A673 (cell line): ENCODE measurements at regions not wholly inside any gene's neighbourhood (a gene's known extent, or its start where the extent isn't known, plus 50 kb on each side); places are given as distances from the start of the nearest gene placed in this dataset.

ENCODE experiments used
- BruUV-seq: library from RNA; stranded (reverse); fragments of 400-500 nt; replicated peaks from 2 replicates; lab custom pipeline; 2021; lab: Mats Ljungman, UMichigan
- CTCF ChIA-PET: fragments of 300-600 bp; sonication (Branson Sonifier 250); formaldehyde crosslinking; loops from one replicate; lab custom pipeline; 2022; ENCODE audit warnings: antibody characterized with exemption; lab: Charles Lee
- POLR2A ChIA-PET: fragments of 300-600 bp; sonication (Branson Sonifier 250); formaldehyde crosslinking; loops from one replicate; lab custom pipeline; 2022; ENCODE audit warnings: antibody characterized with exemption; ENCODE audit not compliant: low non-redundant PET; lab: Charles Lee
- DNase-seq: peaks from one replicate; pipeline ENCODE4 v3.0.0-alpha.2; 2015; ENCODE audit warnings: low spot score
- H3K27ac ChIP-seq: fragments of 200-600 bp; sonication (generic); 2 replicates; pipeline ENCODE4 v1.5.1; 2016; ENCODE audit warnings: mixed run types, low read depth, mild to moderate bottlenecking, mixed read lengths, antibody characterized with exemption, low read length; ENCODE audit not compliant: poor library complexity, severe bottlenecking
- H3K27me3 ChIP-seq: fragments of 200-600 bp; sonication (generic); replicated peaks from 2 replicates; pipeline ENCODE4 v1.6.1; 2017; ENCODE audit warnings: mixed run types, low read depth, mild to moderate bottlenecking, mixed read lengths, antibody characterized with exemption, low read length; ENCODE audit not compliant: insufficient read depth, poor library complexity
- H3K36me3 ChIP-seq: fragments of 200-600 bp; sonication (generic); 2 replicates; pipeline ENCODE4 v1.6.1; 2016; ENCODE audit warnings: mixed run types, mild to moderate bottlenecking, mixed read lengths, antibody characterized with exemption, low read length; ENCODE audit not compliant: insufficient read depth, poor library complexity, severe bottlenecking
- H3K4me1 ChIP-seq: fragments of 200-600 bp; sonication (generic); 2 replicates; pipeline ENCODE4 v1.6.1; 2017; ENCODE audit warnings: mixed run types, mild to moderate bottlenecking, mixed read lengths, antibody characterized with exemption, low read length; ENCODE audit not compliant: insufficient read depth, poor library complexity, severe bottlenecking
- H3K4me3 ChIP-seq: fragments of 200-600 bp; sonication (generic); 2 replicates; pipeline ENCODE4 v1.5.1; 2016; ENCODE audit warnings: low read depth, mixed run types, mild to moderate bottlenecking, mixed read lengths, low read length; ENCODE audit not compliant: poor library complexity, severe bottlenecking
- H3K9me3 ChIP-seq: fragments of 200-600 bp; sonication (generic); 2 replicates; pipeline ENCODE4 v1.6.1; 2016; ENCODE audit warnings: mixed run types, low read depth, mild to moderate bottlenecking, mixed read lengths, antibody characterized with exemption, low read length; ENCODE audit not compliant: poor library complexity, severe bottlenecking
- CTCF ChIP-seq: fragments of 300-800, 200-600 bp; sonication (generic); conservative IDR thresholded peaks from 2 replicates; pipeline ENCODE4 v1.5.1; 2017; ENCODE audit warnings: low read depth, mild to moderate bottlenecking, antibody characterized with exemption, low read length, moderate library complexity, mixed read lengths
- EZH2 ChIP-seq: fragments of 200-600 bp; sonication (generic); IDR thresholded peaks from 2 replicates; pipeline ENCODE4 v1.6.1; 2017; ENCODE audit warnings: borderline replicate concordance, low read depth, mild to moderate bottlenecking, mixed read lengths, antibody characterized with exemption, low read length; ENCODE audit not compliant: poor library complexity, severe bottlenecking
- intact Hi-C: fragments of 100-400 bp; cut with micrococcal nuclease; formaldehyde crosslinking; loops from one replicate; pipeline ENCODE4 v1.10.0; 2022; ENCODE audit not compliant: unreplicated experiment

- H3K36me3 ChIP-seq: no peaks in the 10 kb centered on the region
- H3K27me3 ChIP-seq: no peaks in the 10 kb centered on the region
- ChIA-PET POLR2A (no interaction called here), CTCF (no interaction called here)
- no peak overlapping the region for H3K4me3 ChIP-seq
- H3K9me3 ChIP-seq: peaks cover 13% of the 10 kb centered on the region
- no TSS peak for BruUV-seq
- no peak overlapping the region for H3K27ac ChIP-seq
- intact Hi-C loops: no loop called here
- no peak for DNase-seq
- TF ChIP-seq EZH2: no peak
- no peak for TF ChIP-seq CTCF
- H3K4me1 ChIP-seq: no peaks in the 10 kb centered on the region
Observed at GRCh38 chr18:7456376-7456775, 110.7 kb upstream of the PTPRM start.

GRCh38 chr18:7457262-7457661 lies 109.9 kb upstream of the PTPRM start:
- BruUV-seq: no TSS peak
- intact Hi-C loops: no loop called here
- no peaks in the 10 kb centered on the region for H3K4me1 ChIP-seq
- no peaks in the 10 kb centered on the region for H3K36me3 ChIP-seq
- POLR2A ChIA-PET: no interaction called here
- peaks cover 13% of the 10 kb centered on the region for H3K9me3 ChIP-seq
- H3K4me3 ChIP-seq: no peak overlapping the region
- DNase-seq: no peak
- H3K27ac ChIP-seq: no peak overlapping the region
- TF ChIP-seq CTCF (no peak), EZH2 (no peak)
- CTCF ChIA-PET: no interaction called here
- no peaks in the 10 kb centered on the region for H3K27me3 ChIP-seq

GRCh38 chr18:7458884-7459283 lies 108.2 kb upstream of the PTPRM start:
- ChIA-PET CTCF (no interaction called here), POLR2A (no interaction called here)
- Histone ChIP-seq H3K4me1 (no peaks in the 10 kb centered on the region), H3K27ac (no peak overlapping the region), H3K9me3 (peaks cover 22% of the 10 kb centered on the region), H3K4me3 (no peak overlapping the region), H3K27me3 (no peaks in the 10 kb centered on the region), H3K36me3 (no peaks in the 10 kb centered on the region)
- TF ChIP-seq CTCF (no peak), EZH2 (no peak)
- no TSS peak for BruUV-seq
- intact Hi-C loops: no loop called here
- no peak for DNase-seq
